ENCODE measurements at regions not wholly inside any gene's neighbourhood (a gene's known extent, or its start where the extent isn't known, plus 50 kb on each side); places are given as distances from the start of the nearest gene placed in this dataset.

DNA sequence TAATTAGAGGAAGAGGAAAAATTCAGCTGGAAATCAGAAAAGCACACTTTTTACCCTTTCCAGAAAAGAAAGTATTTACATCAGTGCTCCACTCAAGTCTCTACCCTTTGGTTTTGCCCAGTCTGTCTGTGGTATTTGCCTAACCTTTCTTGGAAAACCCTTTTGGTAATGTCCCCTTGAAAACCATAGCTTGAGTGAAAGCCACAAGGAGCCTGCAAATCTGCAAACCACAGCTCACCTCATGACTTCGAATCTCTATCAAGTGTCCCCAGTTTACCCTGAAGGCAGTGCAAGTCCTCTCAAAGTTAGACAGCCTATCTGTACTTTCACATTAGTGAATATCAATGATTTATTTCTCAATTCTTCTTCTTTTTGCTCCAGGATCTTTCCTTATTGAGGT is 162.1 kb upstream of the TSLP start:
- H4K20me1 ChIP-seq (ENCODE audit: insufficient read depth, low read length) = no peaks in the 10 kb centered on the region
- TF ChIP-seq, protein P1, sequence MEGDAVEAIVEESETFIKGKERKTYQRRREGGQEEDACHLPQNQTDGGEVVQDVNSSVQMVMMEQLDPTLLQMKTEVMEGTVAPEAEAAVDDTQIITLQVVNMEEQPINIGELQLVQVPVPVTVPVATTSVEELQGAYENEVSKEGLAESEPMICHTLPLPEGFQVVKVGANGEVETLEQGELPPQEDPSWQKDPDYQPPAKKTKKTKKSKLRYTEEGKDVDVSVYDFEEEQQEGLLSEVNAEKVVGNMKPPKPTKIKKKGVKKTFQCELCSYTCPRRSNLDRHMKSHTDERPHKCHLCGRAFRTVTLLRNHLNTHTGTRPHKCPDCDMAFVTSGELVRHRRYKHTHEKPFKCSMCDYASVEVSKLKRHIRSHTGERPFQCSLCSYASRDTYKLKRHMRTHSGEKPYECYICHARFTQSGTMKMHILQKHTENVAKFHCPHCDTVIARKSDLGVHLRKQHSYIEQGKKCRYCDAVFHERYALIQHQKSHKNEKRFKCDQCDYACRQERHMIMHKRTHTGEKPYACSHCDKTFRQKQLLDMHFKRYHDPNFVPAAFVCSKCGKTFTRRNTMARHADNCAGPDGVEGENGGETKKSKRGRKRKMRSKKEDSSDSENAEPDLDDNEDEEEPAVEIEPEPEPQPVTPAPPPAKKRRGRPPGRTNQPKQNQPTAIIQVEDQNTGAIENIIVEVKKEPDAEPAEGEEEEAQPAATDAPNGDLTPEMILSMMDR (IDR thresholded peaks at IDR 0.05; ENCODE audit: low read length) = no peak
- no peak for TF ChIP-seq EZH2 (IDR thresholded peaks at IDR 0.05; ENCODE audit: borderline replicate concordance, low read length)
- H3K4me1 ChIP-seq (ENCODE audit: insufficient read depth, low read length, severe bottlenecking) = no peaks in the 10 kb centered on the region
- H3K9me2 ChIP-seq (ENCODE audit: low read depth, low read length) = no peaks in the 10 kb centered on the region
- H3K9me3 ChIP-seq (ENCODE audit: low read length) = no peaks in the 10 kb centered on the region
- H3F3A ChIP-seq (ENCODE audit: insufficient read depth, low read length) = no peaks in the 10 kb centered on the region
- no peaks in the 10 kb centered on the region for H3K36me3 ChIP-seq (ENCODE audit: insufficient read depth, low read length)
- H3K27ac ChIP-seq (ENCODE audit: low read depth, low read length, poor library complexity, severe bottlenecking) = no peak overlapping the region
- no peaks in the 10 kb centered on the region for H3K79me2 ChIP-seq (ENCODE audit: insufficient read depth, low read length)
- no peaks in the 10 kb centered on the region for H3K27me3 ChIP-seq (ENCODE audit: insufficient read depth, low read length)
- H2AFZ ChIP-seq (ENCODE audit: low read length) = no peak overlapping the region
- H3K4me2 ChIP-seq (ENCODE audit: low read length) = no peak overlapping the region
- no peak overlapping the region for H3K9ac ChIP-seq (ENCODE audit: low read length)
- H3K4me3 ChIP-seq (ENCODE audit: low read depth, low read length, poor library complexity, severe bottlenecking) = no peak overlapping the region

DNA sequence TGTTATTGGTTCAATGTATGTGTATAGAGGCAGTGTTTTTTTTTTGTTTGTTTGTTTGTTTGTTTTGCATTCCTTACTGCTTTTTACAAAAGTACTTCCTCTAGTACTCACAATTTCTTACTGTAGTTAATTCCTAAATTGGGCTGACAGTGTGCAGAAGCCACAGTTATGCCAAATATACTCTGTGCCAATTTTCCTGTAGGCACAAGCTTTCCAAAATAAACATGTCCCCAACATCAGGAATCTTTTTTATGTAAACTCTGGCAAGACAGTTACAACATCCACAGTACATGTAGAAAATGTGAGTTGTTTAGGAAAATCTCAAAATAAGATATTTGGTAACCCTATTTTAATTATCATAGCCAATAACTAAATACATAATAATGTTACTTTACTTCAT is 161.6 kb upstream of the TSLP start:
- Histone ChIP-seq H3K9me2 (ENCODE audit: low read depth, low read length) (no peaks in the 10 kb centered on the region), H3K4me1 (ENCODE audit: insufficient read depth, low read length, severe bottlenecking) (no peaks in the 10 kb centered on the region), H3K4me2 (ENCODE audit: low read length) (no peak overlapping the region), H2AFZ (ENCODE audit: low read length) (no peak overlapping the region), H3K9ac (ENCODE audit: low read length) (no peak overlapping the region), H3K9me3 (ENCODE audit: low read length) (no peaks in the 10 kb centered on the region), H4K20me1 (ENCODE audit: insufficient read depth, low read length) (no peaks in the 10 kb centered on the region), H3K4me3 (ENCODE audit: low read depth, low read length, poor library complexity, severe bottlenecking) (no peak overlapping the region), H3K27ac (ENCODE audit: low read depth, low read length, poor library complexity, severe bottlenecking) (no peak overlapping the region), H3K79me2 (ENCODE audit: insufficient read depth, low read length) (no peaks in the 10 kb centered on the region), H3F3A (ENCODE audit: insufficient read depth, low read length) (no peaks in the 10 kb centered on the region), H3K36me3 (ENCODE audit: insufficient read depth, low read length) (no peaks in the 10 kb centered on the region), H3K27me3 (ENCODE audit: insufficient read depth, low read length) (no peaks in the 10 kb centered on the region)
- TF ChIP-seq EZH2 (IDR thresholded peaks at IDR 0.05; ENCODE audit: borderline replicate concordance, low read length) = no peak
- TF ChIP-seq, protein P1 (IDR thresholded peaks at IDR 0.05; ENCODE audit: low read length) = no peak

DNA sequence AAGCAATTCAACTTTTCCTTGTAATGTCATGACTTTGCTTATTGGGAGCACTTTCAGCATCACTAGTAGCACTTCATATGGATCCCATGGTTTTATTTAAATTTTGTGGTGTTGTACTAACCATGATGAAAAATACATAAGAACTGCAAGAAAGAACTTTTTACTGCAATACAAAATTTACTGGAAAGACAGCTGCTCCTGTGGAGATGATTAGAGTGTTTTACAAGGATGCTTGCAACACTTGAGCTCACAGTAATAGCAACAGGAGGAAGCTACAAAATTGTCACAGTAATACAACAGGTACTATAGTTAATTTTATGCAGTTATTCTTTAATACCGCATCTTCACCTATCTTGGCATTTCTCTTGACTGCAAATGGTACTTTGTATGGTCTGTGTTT is 158.3 kb upstream of the TSLP start:
- Histone ChIP-seq H3K9ac (ENCODE audit: low read length) (no peak overlapping the region), H3K79me2 (ENCODE audit: insufficient read depth, low read length) (no peaks in the 10 kb centered on the region), H2AFZ (ENCODE audit: low read length) (no peak overlapping the region), H4K20me1 (ENCODE audit: insufficient read depth, low read length) (no peaks in the 10 kb centered on the region), H3K9me3 (ENCODE audit: low read length) (no peaks in the 10 kb centered on the region), H3K4me1 (ENCODE audit: insufficient read depth, low read length, severe bottlenecking) (no peaks in the 10 kb centered on the region), H3K4me3 (ENCODE audit: low read depth, low read length, poor library complexity, severe bottlenecking) (no peak overlapping the region), H3F3A (ENCODE audit: insufficient read depth, low read length) (no peaks in the 10 kb centered on the region), H3K9me2 (ENCODE audit: low read depth, low read length) (no peaks in the 10 kb centered on the region), H3K27ac (ENCODE audit: low read depth, low read length, poor library complexity, severe bottlenecking) (no peak overlapping the region), H3K27me3 (ENCODE audit: insufficient read depth, low read length) (no peaks in the 10 kb centered on the region), H3K36me3 (ENCODE audit: insufficient read depth, low read length) (no peaks in the 10 kb centered on the region), H3K4me2 (ENCODE audit: low read length) (no peak overlapping the region)
- no peak for TF ChIP-seq EZH2 (IDR thresholded peaks at IDR 0.05; ENCODE audit: borderline replicate concordance, low read length)
- TF ChIP-seq, protein P1 (IDR thresholded peaks at IDR 0.05; ENCODE audit: low read length) = no peak
